HCT116 (cell line): ENCODE measurements at regions not wholly inside any gene's neighbourhood (a gene's known extent, or its start where the extent isn't known, plus 50 kb on each side); places are given as distances from the start of the nearest gene placed in this dataset.

Experiments
- ATAC-seq: fragments of 200-7000 bp; cut with Tn5 transposase; 2 replicates; pipeline ENCODE4 v1.9.1; 2020; ENCODE audit warnings: mild to moderate bottlenecking, moderate library complexity
- BruUV-seq: library from RNA; stranded (reverse); fragments of 400-500 nt; replicated peaks from 2 replicates; lab custom pipeline; 2021; lab: Mats Ljungman, UMichigan
- CTCF ChIA-PET: fragments of 300-600 bp; sonication (Branson Sonifier 250); formaldehyde crosslinking; loops from one replicate; lab custom pipeline; 2021; ENCODE audit warnings: antibody characterized with exemption; lab: Charles Lee
- POLR2A ChIA-PET: fragments of 300-600, 350-600 bp; sonication (Branson Sonifier 250); formaldehyde crosslinking; loops from one replicate; lab custom pipeline; 2021; ENCODE audit warnings: antibody characterized with exemption; lab: Charles Lee
- RAD21 ChIA-PET, 2 experiments: fragments of 300-600 bp; sonication (Branson Sonifier 250); formaldehyde crosslinking; loops; one replicate each; lab custom pipeline; 2023; ENCODE audit warnings: low total read pairs in 2 of 2; ENCODE audit not compliant: uncharacterized antibody in 2 of 2, unreplicated experiment in 2 of 2, low non-redundant PET in 1 of 2; lab: Charles Lee
- DNase-seq: peaks from one replicate; pipeline ENCODE4 v3.0.0-alpha.2; 2010; ENCODE audit warnings: low read depth, low spot score
- H2AFZ ChIP-seq: fragments of 200-600 bp; shearing (Covaris generic), sonication (generic); 2 replicates; pipeline ENCODE4 v1.6.1; 2017; ENCODE audit warnings: low read depth, mixed run types, mixed read lengths, antibody characterized with exemption, low read length; ENCODE audit not compliant: poor library complexity, severe bottlenecking
- H3K27ac ChIP-seq: 2 replicates; pipeline ENCODE4 v1.5.1; 2012; ENCODE audit warnings: low read depth, low read length
- H3K27me3 ChIP-seq: fragments of 200-600 bp; sonication (generic); 2 replicates; pipeline ENCODE4 v1.6.1; 2016; ENCODE audit warnings: mixed run types, low read length, mixed read lengths; ENCODE audit not compliant: insufficient read depth
- H3K36me3 ChIP-seq, 2 experiments: fragments of 200-500 bp in 1 of 2; fragments of 200-600 bp in 1 of 2; sonication (Bioruptor generic) in 1 of 2; sonication (generic) in 1 of 2; 2 replicates each; pipeline versions ENCODE4 v1.5.1 to v1.6.1; 2014 to 2016; ENCODE audit warnings: low read length in 2 of 2, inconsistent platforms in 1 of 2, mixed read lengths in 1 of 2, mixed run types in 1 of 2; ENCODE audit not compliant: insufficient read depth in 2 of 2, control insufficient read depth in 1 of 2
- H3K4me1 ChIP-seq, 2 experiments: fragments of 200-600 bp in 1 of 2; sonication (generic) in 1 of 2; 2 replicates each; pipeline versions ENCODE4 v1.5.1 to v1.6.1; 2012 to 2017; ENCODE audit warnings: low read length in 2 of 2, inconsistent platforms in 1 of 2, mild to moderate bottlenecking in 1 of 2, mixed read lengths in 1 of 2, mixed run types in 1 of 2, moderate library complexity in 1 of 2; ENCODE audit not compliant: insufficient read depth in 2 of 2, control insufficient read depth in 1 of 2
- H3K4me2 ChIP-seq: fragments of 200-600 bp; sonication (generic); 2 replicates; pipeline ENCODE4 v1.6.1; 2017; ENCODE audit warnings: mixed run types, low read length, mixed read lengths
- H3K4me3 ChIP-seq, 2 experiments: fragments of 200-600 bp in 1 of 2; sonication (generic) in 1 of 2; replicated peaks in 1 of 2; 2 replicates each; pipeline ENCODE4 v1.5.1; 2011 to 2016; ENCODE audit warnings: low read length in 2 of 2, control low read depth in 1 of 2, low read depth in 1 of 2, mild to moderate bottlenecking in 1 of 2, mixed read lengths in 1 of 2, mixed run types in 1 of 2
- H3K79me2 ChIP-seq: fragments of 200-600 bp; sonication (generic); 2 replicates; pipeline ENCODE4 v1.6.1; 2017; ENCODE audit warnings: mild to moderate bottlenecking, mixed run types, low read length, moderate library complexity, mixed read lengths; ENCODE audit not compliant: insufficient read depth
- H3K9ac ChIP-seq: fragments of 200-600 bp; sonication (generic); 2 replicates; pipeline ENCODE4 v1.6.1; 2016; ENCODE audit warnings: low read length, mixed read lengths
- H3K9me2 ChIP-seq: fragments of 200-600 bp; sonication (generic), shearing (Covaris generic); 2 replicates; pipeline ENCODE4 v1.6.1; 2017; ENCODE audit warnings: mixed run types, mild to moderate bottlenecking, moderate library complexity; ENCODE audit not compliant: insufficient read depth
- H3K9me3 ChIP-seq, 2 experiments: fragments of 200-500 bp in 1 of 2; fragments of 200-600 bp in 1 of 2; sonication (Bioruptor generic) in 1 of 2; sonication (generic) in 1 of 2; 2 replicates each; pipeline ENCODE4 v1.6.1; 2014 to 2017; ENCODE audit warnings: low read length in 2 of 2, mixed read lengths in 2 of 2, inconsistent platforms in 1 of 2, low read depth in 1 of 2, mild to moderate bottlenecking in 1 of 2, mixed run types in 1 of 2, moderate library complexity in 1 of 2; ENCODE audit not compliant: control insufficient read depth in 1 of 2, insufficient read depth in 1 of 2
- H4K20me1 ChIP-seq: fragments of 200-600 bp; sonication (generic), shearing (Covaris generic); 2 replicates; pipeline ENCODE4 v1.6.1; 2017; ENCODE audit warnings: mixed run types, mild to moderate bottlenecking, moderate library complexity; ENCODE audit not compliant: insufficient read depth
- ATF3 ChIP-seq: IDR thresholded peaks from 2 replicates; pipeline ENCODE4 v1.6.1; 2012
- CTCF ChIP-seq, 3 experiments: fragments of 200-600 bp in 1 of 3; sonication (generic) in 1 of 3; IDR thresholded peaks in 2 of 3; conservative IDR thresholded peaks in 1 of 3; 2 replicates each; pipeline ENCODE4 v1.5.1; 2012 to 2017; ENCODE audit warnings: low read depth in 2 of 3, low read length in 2 of 3, antibody characterized with exemption in 1 of 3, borderline replicate concordance in 1 of 3, control low read depth in 1 of 3, mild to moderate bottlenecking in 1 of 3, mixed read lengths in 1 of 3, mixed run types in 1 of 3, moderate library complexity in 1 of 3; ENCODE audit not compliant: insufficient read depth in 1 of 3
- EGR1 ChIP-seq: IDR thresholded peaks from 2 replicates; pipeline ENCODE4 v1.6.1; 2012; ENCODE audit warnings: low read depth
- ELF1 ChIP-seq: IDR thresholded peaks from 2 replicates; pipeline ENCODE4 v1.6.1; 2012; ENCODE audit warnings: low read depth, borderline replicate concordance
- EZH2phosphoT487 ChIP-seq: fragments of 200-600 bp; IDR thresholded peaks from 2 replicates; pipeline ENCODE4 v1.6.1; 2018; ENCODE audit warnings: antibody characterized with exemption, borderline replicate concordance
- POLR2A ChIP-seq: IDR thresholded peaks from 2 replicates; pipeline ENCODE4 v1.7.0; 2011; ENCODE audit warnings: borderline replicate concordance; ENCODE audit not compliant: insufficient read depth, insufficient read length; ENCODE audit errors: extremely low read depth
- POLR2AphosphoS5 ChIP-seq: IDR thresholded peaks from 2 replicates; pipeline ENCODE4 v1.6.1; 2011; ENCODE audit warnings: mild to moderate bottlenecking, low read depth, low read length, moderate library complexity
- SP1 ChIP-seq: IDR thresholded peaks from 2 replicates; pipeline ENCODE4 v1.6.1; 2012; ENCODE audit warnings: low read depth
- SRF ChIP-seq: IDR thresholded peaks from 2 replicates; pipeline ENCODE4 v1.6.1; 2012; ENCODE audit warnings: low read depth
- YY1 ChIP-seq: IDR thresholded peaks from 2 replicates; pipeline ENCODE4 v1.6.1; 2011; ENCODE audit warnings: low read length, low read depth, moderate library complexity, mild to moderate bottlenecking; ENCODE audit not compliant: insufficient replicate concordance; ENCODE audit errors: extremely low read depth
- ZFX ChIP-seq: fragments of 450-650 bp; IDR thresholded peaks from 2 replicates; pipeline ENCODE4 v1.6.1; 2017
- intact Hi-C: fragments of 100-400 bp; cut with micrococcal nuclease; formaldehyde crosslinking; loops from 2 replicates; pipeline ENCODE4 v1.10.0; 2022

- Histone ChIP-seq H3K79me2 (no peaks in the 10 kb centered on the region), H3K27me3 (no peaks in the 10 kb centered on the region), H2AFZ (no peak overlapping the region), H3K27ac (no peak overlapping the region), H3K9me2 (no peaks in the 10 kb centered on the region), H3K4me3 (no peak overlapping the region), H3K36me3 (no peaks in the 10 kb centered on the region), H3K4me1 (no peaks in the 10 kb centered on the region), H3K4me2 (no peak overlapping the region), H3K9me3 (no peaks in the 10 kb centered on the region), H3K9ac (no peak overlapping the region), H4K20me1 (no peaks in the 10 kb centered on the region)
- CTCF ChIA-PET: no interaction called here
- TF ChIP-seq POLR2AphosphoS5 (no peak), SP1 (no peak)
- POLR2A ChIA-PET: no interaction called here
- DNase-seq (no peak), ATAC-seq (no peak)
- intact Hi-C loops: no loop called here
- RAD21 ChIA-PET: no interaction called here
- BruUV-seq: no TSS peak
These were observed 542.1 kb downstream of the TCERG1L start for GRCh38 chr10:130769146-130770017.

GRCh38 chr10:130770018-130770630 is 541.4 kb downstream of the TCERG1L start:
- RAD21 ChIA-PET: no interaction called here
- no TSS peak for BruUV-seq

More at GRCh38 chr10:130770018-130770630, 541.4 kb downstream of the TCERG1L start:
- Histone ChIP-seq H3K79me2 (no peaks in the 10 kb centered on the region), H4K20me1 (no peaks in the 10 kb centered on the region), H3K27ac (no peak overlapping the region), H3K27me3 (no peaks in the 10 kb centered on the region), H3K36me3 (no peaks in the 10 kb centered on the region), H2AFZ (no peak overlapping the region), H3K9ac (no peak overlapping the region), H3K4me2 (no peak overlapping the region), H3K9me3 (no peaks in the 10 kb centered on the region), H3K4me1 (no peaks in the 10 kb centered on the region), H3K9me2 (no peaks in the 10 kb centered on the region), H3K4me3 (no peak overlapping the region)
- CTCF ChIA-PET: no interaction called here
- DNase-seq: no peak
- ATAC-seq: no peak
- TF ChIP-seq SRF (no peak), ELF1 (no peak), YY1 (no peak), CTCF (IDR thresholded peaks at IDR 0.05 in 2 of 3, conservative IDR thresholded peaks at IDR 0.05 in 1 of 3; ENCODE audit: borderline replicate concordance in 1 of 3, insufficient read depth in 1 of 3, low read depth in 2 of 3, low read length in 2 of 3) (no peak), EZH2phosphoT487 (no peak), EGR1 (no peak), POLR2A (no peak), ZFX (no peak), ATF3 (no peak), SP1 (no peak)
- POLR2A ChIA-PET: no interaction called here
- intact Hi-C loops: no loop called here
